Kidney (tissue), 13 donors: ENCODE measurements at regions not wholly inside any gene's neighbourhood (a gene's known extent, or its start where the extent isn't known, plus 50 kb on each side); places are given as distances from the start of the nearest gene placed in this dataset.

Experiments
- DNase-seq, 5 donors: peaks; one replicate each; pipeline ENCODE4 v3.0.0-alpha.2; 2013 to 2020
- FAIRE-seq: peaks from 2 replicates; lab custom pipeline; 2012; peaks lifted over from hg19 to GRCh38; lab: Jason Lieb, UNC
- H3K27ac ChIP-seq, 2 donors: one replicate each; pipeline ENCODE4 v1.7.0; 2013; ENCODE audit warnings: low read depth in 2 of 2, low read length in 2 of 2, inconsistent platforms in 1 of 2
- H3K27me3 ChIP-seq: one replicate; pipeline ENCODE4 v1.7.1; 2013; ENCODE audit warnings: low read length, inconsistent platforms; ENCODE audit not compliant: control insufficient read depth, insufficient read depth
- H3K36me3 ChIP-seq, 3 donors: one replicate each; pipeline versions ENCODE4 v1.7.0 to v1.7.1; 2013; ENCODE audit warnings: low read length in 3 of 3, control low read depth in 1 of 3, inconsistent platforms in 1 of 3; ENCODE audit not compliant: insufficient read depth in 3 of 3, control insufficient read depth in 2 of 3
- H3K4me1 ChIP-seq, 3 donors: one replicate each; pipeline versions ENCODE4 v1.7.0 to v1.7.1; 2013; ENCODE audit warnings: low read length in 3 of 3, inconsistent platforms in 1 of 3, low read depth in 1 of 3; ENCODE audit not compliant: control insufficient read depth in 2 of 3, insufficient read depth in 2 of 3
- H3K4me3 ChIP-seq, 3 donors: one replicate each; pipeline versions ENCODE4 v1.7.0 to v1.8.1; 2013; ENCODE audit warnings: low read length in 3 of 3, control low read depth in 1 of 3, inconsistent platforms in 1 of 3
- H3K9ac ChIP-seq, 3 donors: one replicate each; pipeline versions ENCODE4 v1.7.0 to v1.7.1; 2013; ENCODE audit warnings: low read length in 3 of 3, control low read depth in 1 of 3, inconsistent platforms in 1 of 3
- H3K9me3 ChIP-seq, 3 donors: one replicate each; pipeline versions ENCODE4 v1.7.0 to v1.7.1; 2013; ENCODE audit warnings: low read length in 3 of 3, control low read depth in 1 of 3, inconsistent platforms in 1 of 3; ENCODE audit not compliant: control insufficient read depth in 2 of 3, insufficient read depth in 1 of 3
- intact Hi-C: fragments of 100-400 bp; cut with DNase I; formaldehyde crosslinking; loops from one replicate; pipeline ENCODE4 v1.11.1; 2022
- TF ChIP-seq, protein P1 (sequence below): IDR thresholded peaks from 3 replicates; pipeline ENCODE4 v1.5.1; 2012; ENCODE audit warnings: mild to moderate bottlenecking, moderate library complexity, borderline replicate concordance; ENCODE audit not compliant: insufficient read depth; ENCODE audit errors: extremely low read depth
- donor health status: control.
- donor health status: control.
- donor health status: control.
- donor health status: control.
- donor health status: control.
- donor health status: DM: yes; HTN: yes; CAD: no.
- donor health status: Normal renal cell carcinoma (clear cell type).

GRCh38 chr3:144289057-144289456 is 317.4 kb downstream of the DIPK2A start:
- H3K9me3 ChIP-seq: peaks cover 0 to 1% (median 0%) of the 10 kb centered on the region in 3 donors

GRCh38 chr3:144294659-144295538 is 323.3 kb downstream of the DIPK2A start:
- H3K27me3 ChIP-seq: no peaks in the 10 kb centered on the region
- H3K36me3 ChIP-seq: no peaks in the 10 kb centered on the region
- no peak overlapping the region for H3K27ac ChIP-seq
- H3K4me3 ChIP-seq: no peak overlapping the region
- TF ChIP-seq, protein P1, sequence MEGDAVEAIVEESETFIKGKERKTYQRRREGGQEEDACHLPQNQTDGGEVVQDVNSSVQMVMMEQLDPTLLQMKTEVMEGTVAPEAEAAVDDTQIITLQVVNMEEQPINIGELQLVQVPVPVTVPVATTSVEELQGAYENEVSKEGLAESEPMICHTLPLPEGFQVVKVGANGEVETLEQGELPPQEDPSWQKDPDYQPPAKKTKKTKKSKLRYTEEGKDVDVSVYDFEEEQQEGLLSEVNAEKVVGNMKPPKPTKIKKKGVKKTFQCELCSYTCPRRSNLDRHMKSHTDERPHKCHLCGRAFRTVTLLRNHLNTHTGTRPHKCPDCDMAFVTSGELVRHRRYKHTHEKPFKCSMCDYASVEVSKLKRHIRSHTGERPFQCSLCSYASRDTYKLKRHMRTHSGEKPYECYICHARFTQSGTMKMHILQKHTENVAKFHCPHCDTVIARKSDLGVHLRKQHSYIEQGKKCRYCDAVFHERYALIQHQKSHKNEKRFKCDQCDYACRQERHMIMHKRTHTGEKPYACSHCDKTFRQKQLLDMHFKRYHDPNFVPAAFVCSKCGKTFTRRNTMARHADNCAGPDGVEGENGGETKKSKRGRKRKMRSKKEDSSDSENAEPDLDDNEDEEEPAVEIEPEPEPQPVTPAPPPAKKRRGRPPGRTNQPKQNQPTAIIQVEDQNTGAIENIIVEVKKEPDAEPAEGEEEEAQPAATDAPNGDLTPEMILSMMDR: no peak
- no peak for DNase-seq
- H3K9ac ChIP-seq: no peak overlapping the region
- peaks cover 0 to 1% (median 0%) of the 10 kb centered on the region in 3 donors for H3K9me3 ChIP-seq
- intact Hi-C loops: no loop called here
- no peak for FAIRE-seq
- H3K4me1 ChIP-seq: no peaks in the 10 kb centered on the region

More at GRCh38 chr3:144289057-144289456, 317.4 kb downstream of the DIPK2A start:
- DNase-seq (no peak), FAIRE-seq (no peak)
- H3K36me3 ChIP-seq: no peaks in the 10 kb centered on the region
- H3K4me3 ChIP-seq: no peak overlapping the region
- H3K27ac ChIP-seq: no peak overlapping the region
- H3K27me3 ChIP-seq: no peaks in the 10 kb centered on the region
- H3K9ac ChIP-seq: no peak overlapping the region
- TF ChIP-seq, protein P1: no peak
- intact Hi-C loops: no loop called here
- H3K4me1 ChIP-seq: no peaks in the 10 kb centered on the region

DNA sequence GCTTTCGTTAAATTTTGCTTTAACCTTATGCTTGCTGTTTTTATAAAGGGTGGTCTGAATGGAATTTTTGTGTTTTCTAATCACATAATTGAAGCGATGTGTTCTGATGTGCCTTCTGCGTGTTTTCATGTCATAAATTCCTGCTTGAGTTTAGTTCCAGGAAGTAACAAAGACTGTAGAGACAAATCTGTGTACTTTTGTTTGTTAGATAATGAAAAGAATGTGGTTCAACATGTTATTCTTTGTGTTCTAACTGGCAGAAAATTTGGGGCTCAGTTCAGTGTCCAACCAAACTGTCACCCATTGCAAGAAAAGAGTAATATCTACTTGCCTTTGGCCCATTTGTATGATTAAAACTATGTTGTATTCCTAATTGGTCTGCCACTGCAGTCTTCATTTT is 324.0 kb downstream of the DIPK2A start:
- Histone ChIP-seq H3K9me3 (peaks cover 0 to 1% (median 0%) of the 10 kb centered on the region in 3 donors), H3K27ac (no peak overlapping the region), H3K36me3 (no peaks in the 10 kb centered on the region), H3K4me1 (no peaks in the 10 kb centered on the region), H3K27me3 (no peaks in the 10 kb centered on the region), H3K4me3 (no peak overlapping the region), H3K9ac (no peak overlapping the region)
- no peak for FAIRE-seq
- DNase-seq: no peak
- TF ChIP-seq, protein P1: no peak
- intact Hi-C loops: no loop called here
